C4-2B (cell line): ENCODE measurements at regions not wholly inside any gene's neighbourhood (a gene's known extent, or its start where the extent isn't known, plus 50 kb on each side); places are given as distances from the start of the nearest gene placed in this dataset.

Experiments
- H3K27ac ChIP-seq: fragments of 450-650 bp; 2 replicates; pipeline ENCODE4 v1.5.1; 2017
- ZFX ChIP-seq: fragments of 450-650 bp; IDR thresholded peaks from 2 replicates; pipeline ENCODE4 v1.6.1; 2017
- TF ChIP-seq, protein P1 (sequence below): fragments of 450-650 bp; conservative IDR thresholded peaks from 2 replicates; pipeline ENCODE4 v1.5.1; 2017; ENCODE audit warnings: mild to moderate bottlenecking

GRCh38 chr2:53095664-53096063 is 671.9 kb upstream of the CHAC2 start:
- no peak for TF ChIP-seq ZFX
- TF ChIP-seq, protein P1, sequence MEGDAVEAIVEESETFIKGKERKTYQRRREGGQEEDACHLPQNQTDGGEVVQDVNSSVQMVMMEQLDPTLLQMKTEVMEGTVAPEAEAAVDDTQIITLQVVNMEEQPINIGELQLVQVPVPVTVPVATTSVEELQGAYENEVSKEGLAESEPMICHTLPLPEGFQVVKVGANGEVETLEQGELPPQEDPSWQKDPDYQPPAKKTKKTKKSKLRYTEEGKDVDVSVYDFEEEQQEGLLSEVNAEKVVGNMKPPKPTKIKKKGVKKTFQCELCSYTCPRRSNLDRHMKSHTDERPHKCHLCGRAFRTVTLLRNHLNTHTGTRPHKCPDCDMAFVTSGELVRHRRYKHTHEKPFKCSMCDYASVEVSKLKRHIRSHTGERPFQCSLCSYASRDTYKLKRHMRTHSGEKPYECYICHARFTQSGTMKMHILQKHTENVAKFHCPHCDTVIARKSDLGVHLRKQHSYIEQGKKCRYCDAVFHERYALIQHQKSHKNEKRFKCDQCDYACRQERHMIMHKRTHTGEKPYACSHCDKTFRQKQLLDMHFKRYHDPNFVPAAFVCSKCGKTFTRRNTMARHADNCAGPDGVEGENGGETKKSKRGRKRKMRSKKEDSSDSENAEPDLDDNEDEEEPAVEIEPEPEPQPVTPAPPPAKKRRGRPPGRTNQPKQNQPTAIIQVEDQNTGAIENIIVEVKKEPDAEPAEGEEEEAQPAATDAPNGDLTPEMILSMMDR, result no peak
- no peak overlapping the region for H3K27ac ChIP-seq

- TF ChIP-seq, protein P1, result no peak
- no peak for TF ChIP-seq ZFX
- no peak overlapping the region for H3K27ac ChIP-seq
Observed at GRCh38 chr2:53095227-53095626, 672.4 kb upstream of the CHAC2 start.

- no peak overlapping the region for H3K27ac ChIP-seq
Observed at GRCh38 chr2:53093355-53093754, 674.2 kb upstream of the CHAC2 start.

GRCh38 chr2:53091183-53091582 is 676.4 kb upstream of the CHAC2 start:
- TF ChIP-seq, protein P1, result no peak
- TF ChIP-seq ZFX, result no peak

More at GRCh38 chr2:53093355-53093754, 674.2 kb upstream of the CHAC2 start:
- TF ChIP-seq, protein P1, result no peak
- TF ChIP-seq ZFX, result no peak

GRCh38 chr2:53087874-53088461 is 679.6 kb upstream of the CHAC2 start:
- H3K27ac ChIP-seq, result no peak overlapping the region
- TF ChIP-seq, protein P1, result no peak
- no peak for TF ChIP-seq ZFX

More at GRCh38 chr2:53091183-53091582, 676.4 kb upstream of the CHAC2 start:
- no peak overlapping the region for H3K27ac ChIP-seq

- no peak for TF ChIP-seq ZFX
- TF ChIP-seq, protein P1, result no peak
- no peak overlapping the region for H3K27ac ChIP-seq
Observed at GRCh38 chr2:53087262-53087873, 680.2 kb upstream of the CHAC2 start.

GRCh38 chr2:53077413-53077812 is 690.2 kb upstream of the CHAC2 start:
- TF ChIP-seq ZFX, result no peak
- TF ChIP-seq, protein P1, result no peak
- H3K27ac ChIP-seq, result no peak overlapping the region
